ENCODE measurements at regions not wholly inside any gene's neighbourhood (a gene's known extent, or its start where the extent isn't known, plus 50 kb on each side); places are given as distances from the start of the nearest gene placed in this dataset.

GRCh38 chr13:108383667-108384066 lies 114.1 kb downstream of the TNFSF13B start:
- H3K27ac ChIP-seq, result no peak overlapping the region
- H3K27me3 ChIP-seq (replicated peaks; ENCODE audit: insufficient read depth), result no peaks in the 10 kb centered on the region
- H3K4me3 ChIP-seq, result no peak overlapping the region
- no peaks in the 10 kb centered on the region for H3K36me3 ChIP-seq
- H3K9me3 ChIP-seq, result no peaks in the 10 kb centered on the region
- DNase-seq (ENCODE audit: low spot score), result no peak
- H3K4me1 ChIP-seq (replicated peaks), result no peaks in the 10 kb centered on the region
- intact Hi-C loops (cut with DNase I), result no loop called here
- no peak for TF ChIP-seq POLR2A (IDR thresholded peaks at IDR 0.05)
- TF ChIP-seq, protein P1, sequence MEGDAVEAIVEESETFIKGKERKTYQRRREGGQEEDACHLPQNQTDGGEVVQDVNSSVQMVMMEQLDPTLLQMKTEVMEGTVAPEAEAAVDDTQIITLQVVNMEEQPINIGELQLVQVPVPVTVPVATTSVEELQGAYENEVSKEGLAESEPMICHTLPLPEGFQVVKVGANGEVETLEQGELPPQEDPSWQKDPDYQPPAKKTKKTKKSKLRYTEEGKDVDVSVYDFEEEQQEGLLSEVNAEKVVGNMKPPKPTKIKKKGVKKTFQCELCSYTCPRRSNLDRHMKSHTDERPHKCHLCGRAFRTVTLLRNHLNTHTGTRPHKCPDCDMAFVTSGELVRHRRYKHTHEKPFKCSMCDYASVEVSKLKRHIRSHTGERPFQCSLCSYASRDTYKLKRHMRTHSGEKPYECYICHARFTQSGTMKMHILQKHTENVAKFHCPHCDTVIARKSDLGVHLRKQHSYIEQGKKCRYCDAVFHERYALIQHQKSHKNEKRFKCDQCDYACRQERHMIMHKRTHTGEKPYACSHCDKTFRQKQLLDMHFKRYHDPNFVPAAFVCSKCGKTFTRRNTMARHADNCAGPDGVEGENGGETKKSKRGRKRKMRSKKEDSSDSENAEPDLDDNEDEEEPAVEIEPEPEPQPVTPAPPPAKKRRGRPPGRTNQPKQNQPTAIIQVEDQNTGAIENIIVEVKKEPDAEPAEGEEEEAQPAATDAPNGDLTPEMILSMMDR (IDR thresholded peaks at IDR 0.05), result no peak
- TF ChIP-seq POLR2AphosphoS5 (IDR thresholded peaks at IDR 0.05), result no peak
- 73% methylated on average over 3 of the region's 3 CpGs for WGBS

GRCh38 chr13:108387156-108387555 lies 117.6 kb downstream of the TNFSF13B start:
- Histone ChIP-seq H3K27ac (no peak overlapping the region), H3K4me3 (no peak overlapping the region), H3K36me3 (no peaks in the 10 kb centered on the region), H3K27me3 (replicated peaks; ENCODE audit: insufficient read depth) (no peaks in the 10 kb centered on the region), H3K4me1 (replicated peaks) (no peaks in the 10 kb centered on the region), H3K9me3 (no peaks in the 10 kb centered on the region)
- intact Hi-C loops (cut with DNase I), result no loop called here
- TF ChIP-seq POLR2AphosphoS5 (IDR thresholded peaks at IDR 0.05) (no peak), POLR2A (IDR thresholded peaks at IDR 0.05) (no peak)
- TF ChIP-seq, protein P1 (IDR thresholded peaks at IDR 0.05), result no peak
- WGBS, result 86% methylated on average over 3 of the region's 3 CpGs
- DNase-seq (ENCODE audit: low spot score), result no peak

DNA sequence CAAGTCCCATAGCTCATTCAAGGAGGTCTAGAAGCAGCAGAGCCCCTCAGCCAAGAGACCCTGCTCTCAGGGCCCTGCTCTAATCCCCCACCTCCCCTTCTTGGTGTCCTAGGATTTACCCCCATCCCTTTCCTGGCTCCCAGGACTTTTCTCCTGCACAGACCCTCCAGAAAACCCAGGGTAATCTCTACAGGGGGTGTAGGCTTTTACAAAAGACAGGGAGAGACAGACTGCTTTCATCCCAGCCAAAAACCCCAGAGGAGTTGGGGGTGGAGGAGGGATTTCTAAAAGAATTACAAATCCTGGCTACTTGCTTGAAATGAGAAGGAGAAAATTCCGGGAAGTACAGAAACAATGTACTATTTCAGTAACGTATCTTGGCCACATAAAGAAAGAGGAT lies 133.3 kb downstream of the TNFSF13B start:
- intact Hi-C loops (cut with DNase I), result no loop called here
- TF ChIP-seq POLR2A (IDR thresholded peaks at IDR 0.05) (no peak), POLR2AphosphoS5 (IDR thresholded peaks at IDR 0.05) (no peak)
- TF ChIP-seq, protein P1 (IDR thresholded peaks at IDR 0.05), result no peak
- DNase-seq (ENCODE audit: low spot score), result no peak
- Histone ChIP-seq H3K9me3 (no peaks in the 10 kb centered on the region), H3K36me3 (no peaks in the 10 kb centered on the region), H3K4me3 (no peak overlapping the region), H3K4me1 (replicated peaks) (no peaks in the 10 kb centered on the region), H3K27ac (no peak overlapping the region), H3K27me3 (replicated peaks; ENCODE audit: insufficient read depth) (no peaks in the 10 kb centered on the region)
- WGBS, result 36% methylated on average over 2 of the region's 2 CpGs

DNA sequence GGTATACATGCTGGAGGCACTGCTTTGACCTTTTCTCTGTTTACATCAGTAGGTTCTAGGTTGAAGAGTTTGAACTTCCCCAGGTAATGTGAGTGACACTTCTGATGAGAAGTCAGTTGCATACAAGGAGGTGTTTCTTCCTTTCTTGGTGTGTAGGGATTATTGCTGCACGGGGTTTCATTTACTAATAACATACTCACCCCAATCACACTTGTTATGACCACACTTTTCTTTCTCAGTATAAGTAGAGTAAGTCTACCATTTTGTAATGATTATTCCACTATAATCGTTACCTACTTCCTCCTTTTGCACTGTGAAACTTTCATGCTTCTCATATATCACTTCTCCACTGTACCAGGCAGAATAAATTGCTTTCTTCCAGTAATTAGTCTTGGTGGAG lies 138.0 kb downstream of the TNFSF13B start:
- intact Hi-C loops (cut with DNase I), result no loop called here
- no peaks in the 10 kb centered on the region for H3K9me3 ChIP-seq
- WGBS, result 63% methylated on average over 2 of the region's 2 CpGs
- no peak overlapping the region for H3K27ac ChIP-seq
- H3K4me1 ChIP-seq (replicated peaks), result no peaks in the 10 kb centered on the region
- no peaks in the 10 kb centered on the region for H3K27me3 ChIP-seq (replicated peaks; ENCODE audit: insufficient read depth)
- H3K4me3 ChIP-seq, result no peak overlapping the region
- no peak for DNase-seq (ENCODE audit: low spot score)
- TF ChIP-seq, protein P1 (IDR thresholded peaks at IDR 0.05), result no peak
- no peak for TF ChIP-seq POLR2A (IDR thresholded peaks at IDR 0.05)
- TF ChIP-seq POLR2AphosphoS5 (IDR thresholded peaks at IDR 0.05), result no peak
- H3K36me3 ChIP-seq, result no peaks in the 10 kb centered on the region

- no peak for TF ChIP-seq POLR2AphosphoS5 (IDR thresholded peaks at IDR 0.05)
- no peak for TF ChIP-seq POLR2A (IDR thresholded peaks at IDR 0.05)
- TF ChIP-seq, protein P1 (IDR thresholded peaks at IDR 0.05), result no peak
- no peaks in the 10 kb centered on the region for H3K4me1 ChIP-seq (replicated peaks)
- intact Hi-C loops (cut with DNase I), result no loop called here
- H3K4me3 ChIP-seq, result no peak overlapping the region
- H3K36me3 ChIP-seq, result no peaks in the 10 kb centered on the region
- no peak overlapping the region for H3K27ac ChIP-seq
- no peaks in the 10 kb centered on the region for H3K9me3 ChIP-seq
- H3K27me3 ChIP-seq (replicated peaks; ENCODE audit: insufficient read depth), result no peaks in the 10 kb centered on the region
- DNase-seq (ENCODE audit: low spot score), result no peak
- 10% methylated on average over 2 of the region's 2 CpGs for WGBS
These were observed 139.2 kb downstream of the TNFSF13B start for GRCh38 chr13:108408672-108409071.
